H4 (cell line): ENCODE measurements at regions not wholly inside any gene's neighbourhood (a gene's known extent, or its start where the extent isn't known, plus 50 kb on each side); places are given as distances from the start of the nearest gene placed in this dataset.
"Not testable (repeated sequence)": the region's sequence is repeated elsewhere in the genome, so short reads cannot be mapped to it uniquely, and the experiment has no call there.

ENCODE experiments used
- DNase-seq: peaks from one replicate; pipeline ENCODE4 v3.0.0-alpha.2; 2015; ENCODE audit warnings: low spot score

- DNase-seq, result not testable (repeated sequence)
Measured at GRCh38 chr4:126670038-126670437, 962.7 kb upstream of the INTU start.

- no peak for DNase-seq
Measured at GRCh38 chr4:126678618-126679017, 954.1 kb upstream of the INTU start.

- DNase-seq, result no peak
Measured at GRCh38 chr4:126679303-126679702, 953.5 kb upstream of the INTU start.

- no peak for DNase-seq
Measured at GRCh38 chr4:126682250-126682649, 950.5 kb upstream of the INTU start.

GRCh38 chr4:126686491-126686890 is 946.3 kb upstream of the INTU start:
- DNase-seq, result no peak

GRCh38 chr4:126687655-126688358 is 945.0 kb upstream of the INTU start:
- DNase-seq, result no peak

- no peak for DNase-seq
Measured at GRCh38 chr4:126691797-126692196, 941.0 kb upstream of the INTU start.

GRCh38 chr4:126697748-126698147 is 935.0 kb upstream of the INTU start:
- DNase-seq, result no peak

- DNase-seq, result no peak
Measured at GRCh38 chr4:126698224-126698623, 934.5 kb upstream of the INTU start.

- DNase-seq, result no peak
Measured at GRCh38 chr4:126701756-126702155, 931.0 kb upstream of the INTU start.

- DNase-seq, result no peak
Measured at GRCh38 chr4:126702747-126703146, 930.0 kb upstream of the INTU start.

- no peak for DNase-seq
Measured at GRCh38 chr4:126705266-126705665, 927.5 kb upstream of the INTU start.

- DNase-seq, result no peak
Measured at GRCh38 chr4:126708716-126709115, 924.0 kb upstream of the INTU start.

- no peak for DNase-seq
Measured at GRCh38 chr4:126710935-126711334, 921.8 kb upstream of the INTU start.

GRCh38 chr4:126715067-126715466 is 917.7 kb upstream of the INTU start:
- no peak for DNase-seq

- DNase-seq, result no peak
Measured at GRCh38 chr4:126715681-126716080, 917.1 kb upstream of the INTU start.

- DNase-seq, result no peak
Measured at GRCh38 chr4:126718136-126718535, 914.6 kb upstream of the INTU start.

- DNase-seq, result no peak
Measured at GRCh38 chr4:126719852-126720251, 912.9 kb upstream of the INTU start.

- no peak for DNase-seq
Measured at GRCh38 chr4:126725906-126726305, 906.9 kb upstream of the INTU start.

GRCh38 chr4:126727461-126727860 is 905.3 kb upstream of the INTU start:
- no peak for DNase-seq

- no peak for DNase-seq
Measured at GRCh38 chr4:126731062-126731461, 901.7 kb upstream of the INTU start.

GRCh38 chr4:126733301-126733700 is 899.5 kb upstream of the INTU start:
- no peak for DNase-seq

GRCh38 chr4:126734465-126734864 is 898.3 kb upstream of the INTU start:
- no peak for DNase-seq
